Neural cell (in vitro differentiated cells): ENCODE measurements at regions not wholly inside any gene's neighbourhood (a gene's known extent, or its start where the extent isn't known, plus 50 kb on each side); places are given as distances from the start of the nearest gene placed in this dataset.

Source experiments
- H2AFZ ChIP-seq: fragments of 200-600, 300-800 bp; sonication (generic), shearing (Covaris generic); 2 replicates; pipeline ENCODE4 v1.6.0; 2014; ENCODE audit warnings: low read depth, mild to moderate bottlenecking, antibody characterized with exemption, low read length, moderate library complexity
- H3F3A ChIP-seq: fragments of 200-600 bp; shearing (Covaris generic); 2 replicates; pipeline ENCODE4 v1.6.1; 2016; ENCODE audit warnings: mild to moderate bottlenecking, moderate library complexity, mixed read lengths, antibody characterized with exemption, low read length; ENCODE audit not compliant: insufficient read depth, poor library complexity, severe bottlenecking
- H3K27ac ChIP-seq: fragments of 200-600, 300-800 bp; sonication (generic), shearing (Covaris generic); 2 replicates; pipeline ENCODE4 v1.5.1; 2014; ENCODE audit warnings: mild to moderate bottlenecking, low read length, moderate library complexity
- H3K27me3 ChIP-seq: fragments of 300-800, 200-600 bp; sonication (generic), shearing (Covaris generic); 2 replicates; pipeline ENCODE4 v1.6.0; 2014; ENCODE audit warnings: mild to moderate bottlenecking, low read depth, low read length, moderate library complexity; ENCODE audit not compliant: insufficient read depth
- H3K36me3 ChIP-seq: fragments of 300-800, 200-600 bp; sonication (generic), shearing (Covaris generic); 2 replicates; pipeline ENCODE4 v1.5.1; 2014; ENCODE audit warnings: mild to moderate bottlenecking, antibody characterized with exemption, low read length, moderate library complexity; ENCODE audit not compliant: insufficient read depth
- H3K4me2 ChIP-seq: fragments of 300-800, 200-600 bp; sonication (generic), shearing (Covaris generic); 2 replicates; pipeline ENCODE4 v1.6.0; 2014; ENCODE audit warnings: mild to moderate bottlenecking, low read length
- H3K4me3 ChIP-seq: fragments of 300-800, 200-600 bp; sonication (generic), shearing (Covaris generic); 2 replicates; pipeline ENCODE4 v1.5.1; 2014; ENCODE audit warnings: mild to moderate bottlenecking, low read length, moderate library complexity
- H3K79me2 ChIP-seq: fragments of 200-600 bp; shearing (Covaris generic); replicated peaks from 2 replicates; pipeline ENCODE4 v1.6.0; 2014; ENCODE audit warnings: mild to moderate bottlenecking, low read length, moderate library complexity; ENCODE audit not compliant: insufficient read depth
- H3K9ac ChIP-seq: fragments of 300-800, 200-600 bp; sonication (generic), shearing (Covaris generic); 2 replicates; pipeline ENCODE4 v1.6.1; 2016; ENCODE audit warnings: mild to moderate bottlenecking, low read length, mixed read lengths
- H3K9me2 ChIP-seq: fragments of 200-600 bp; shearing (Covaris generic); 2 replicates; pipeline ENCODE4 v1.6.1; 2016; ENCODE audit warnings: mild to moderate bottlenecking, low read length, mixed read lengths; ENCODE audit not compliant: insufficient read depth
- H3K9me3 ChIP-seq: fragments of 200-600, 300-800 bp; sonication (generic), shearing (Covaris generic); 2 replicates; pipeline ENCODE4 v1.6.1; 2016; ENCODE audit warnings: mild to moderate bottlenecking, mixed run types, low read length, moderate library complexity, mixed read lengths
- H4K20me1 ChIP-seq: fragments of 200-600 bp; shearing (Covaris generic); 2 replicates; pipeline ENCODE4 v1.6.1; 2016; ENCODE audit warnings: mild to moderate bottlenecking, mixed run types; ENCODE audit not compliant: insufficient read depth
- CTCF ChIP-seq: fragments of 450-650 bp; IDR thresholded peaks from 2 replicates; pipeline ENCODE4 v1.5.1; 2014; ENCODE audit warnings: antibody characterized with exemption, mild to moderate bottlenecking, moderate library complexity; ENCODE audit not compliant: poor library complexity, severe bottlenecking
- EP300 ChIP-seq: fragments of 450-650 bp; conservative IDR thresholded peaks from 2 replicates; pipeline ENCODE4 v1.6.1; 2014; ENCODE audit warnings: antibody characterized with exemption, mild to moderate bottlenecking, moderate library complexity; ENCODE audit not compliant: poor library complexity, severe bottlenecking
- EZH2 ChIP-seq: fragments of 200-600, 300-800 bp; shearing (Covaris generic), sonication (generic); IDR thresholded peaks from 2 replicates; pipeline ENCODE4 v1.6.1; 2014; ENCODE audit warnings: antibody characterized with exemption, low read length, borderline replicate concordance, mild to moderate bottlenecking; ENCODE audit not compliant: insufficient read depth, poor library complexity, severe bottlenecking
- MXI1 ChIP-seq: fragments of 450-650 bp; conservative IDR thresholded peaks from 2 replicates; pipeline ENCODE4 v1.6.1; 2014; ENCODE audit warnings: antibody characterized with exemption, mild to moderate bottlenecking; ENCODE audit not compliant: poor library complexity, severe bottlenecking
- POLR2AphosphoS5 ChIP-seq: IDR thresholded peaks from 2 replicates; pipeline ENCODE4 v1.6.1; 2012
- RAD21 ChIP-seq: fragments of 450-650 bp; conservative IDR thresholded peaks from 2 replicates; pipeline ENCODE4 v1.6.1; 2014; ENCODE audit warnings: antibody characterized with exemption, mild to moderate bottlenecking, moderate library complexity
- REST ChIP-seq: IDR thresholded peaks from 2 replicates; pipeline ENCODE4 v1.6.1; 2012; ENCODE audit warnings: borderline replicate concordance
- SMC3 ChIP-seq: fragments of 450-650 bp; conservative IDR thresholded peaks from 2 replicates; pipeline ENCODE4 v1.6.1; 2014; ENCODE audit warnings: antibody characterized with exemption, mild to moderate bottlenecking, moderate library complexity; ENCODE audit not compliant: poor library complexity
- TAF1 ChIP-seq: IDR thresholded peaks from 2 replicates; pipeline ENCODE4 v1.6.1; 2012; ENCODE audit warnings: low read depth

DNA sequence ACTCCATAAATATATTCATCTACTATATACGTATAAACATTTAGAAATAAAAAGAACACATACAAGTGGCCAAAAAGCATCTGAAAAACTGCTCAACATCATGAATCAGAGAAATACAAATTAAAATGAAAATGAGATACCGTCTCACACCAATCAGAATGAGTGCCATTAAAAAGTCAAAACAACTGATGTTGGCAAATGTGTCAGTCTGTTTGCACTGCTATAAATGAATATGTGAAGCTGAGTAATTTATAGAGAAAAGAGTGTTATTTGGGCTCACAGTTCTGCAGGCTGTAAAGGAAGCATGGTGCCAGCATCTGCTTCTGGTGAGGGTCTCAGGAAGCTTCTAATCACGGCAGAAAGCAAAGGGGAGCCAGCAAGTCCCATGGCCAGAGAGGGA, 620.3 kb upstream of the CCDC54 start:
- no peak overlapping the region for H3K4me2 ChIP-seq
- no peaks in the 10 kb centered on the region for H3F3A ChIP-seq
- H4K20me1 ChIP-seq = no peaks in the 10 kb centered on the region
- no peak overlapping the region for H3K9ac ChIP-seq
- H3K27ac ChIP-seq = no peak overlapping the region
- H2AFZ ChIP-seq = no peak overlapping the region
- H3K9me2 ChIP-seq = no peaks in the 10 kb centered on the region
- no peaks in the 10 kb centered on the region for H3K79me2 ChIP-seq
- peaks cover 3% of the 10 kb centered on the region for H3K9me3 ChIP-seq
- TF ChIP-seq EZH2 (no peak), REST (no peak), SMC3 (no peak), RAD21 (no peak), POLR2AphosphoS5 (no peak), CTCF (no peak)
- H3K4me3 ChIP-seq = no peak overlapping the region
- no peaks in the 10 kb centered on the region for H3K27me3 ChIP-seq
- H3K36me3 ChIP-seq = no peaks in the 10 kb centered on the region

GRCh38 chr3:106758459-106758858, 618.8 kb upstream of the CCDC54 start:
- Histone ChIP-seq H4K20me1 (no peaks in the 10 kb centered on the region), H3K9ac (no peak overlapping the region), H3K27me3 (no peaks in the 10 kb centered on the region), H3K9me3 (peaks cover 3% of the 10 kb centered on the region), H3K9me2 (no peaks in the 10 kb centered on the region), H3F3A (no peaks in the 10 kb centered on the region), H3K4me3 (no peak overlapping the region), H3K4me2 (no peak overlapping the region), H3K79me2 (no peaks in the 10 kb centered on the region), H3K27ac (no peak overlapping the region), H3K36me3 (no peaks in the 10 kb centered on the region), H2AFZ (no peak overlapping the region)
- no peak for TF ChIP-seq EZH2
- no peak for TF ChIP-seq RAD21

DNA sequence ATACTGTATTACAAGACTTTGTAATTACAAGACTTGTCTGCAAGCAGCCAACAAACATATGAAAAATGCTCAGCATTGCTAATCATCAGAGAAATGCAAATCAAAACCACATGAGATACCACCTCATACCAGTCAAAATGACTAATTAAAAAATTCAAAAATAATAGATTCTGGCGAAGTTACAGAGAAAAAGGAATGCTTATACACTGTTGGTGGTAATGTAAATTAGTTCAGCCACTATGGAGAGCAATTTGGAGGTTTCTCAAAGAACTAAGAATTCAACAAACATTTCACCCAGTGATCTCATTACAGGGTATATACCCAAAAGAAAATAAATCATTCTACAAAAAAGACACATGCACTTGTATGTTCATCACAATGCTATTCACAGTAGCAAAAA, 617.5 kb upstream of the CCDC54 start:
- TF ChIP-seq REST = no peak
- no peak for TF ChIP-seq TAF1
- no peak for TF ChIP-seq SMC3
- TF ChIP-seq POLR2AphosphoS5 = no peak
- TF ChIP-seq EP300 = no peak
- TF ChIP-seq CTCF = no peak
- no peak for TF ChIP-seq MXI1
- no peak for TF ChIP-seq EZH2
- TF ChIP-seq RAD21 = no peak
- Histone ChIP-seq H3K27ac (no peak overlapping the region), H4K20me1 (no peaks in the 10 kb centered on the region), H3K4me3 (no peak overlapping the region), H3K36me3 (no peaks in the 10 kb centered on the region), H3K79me2 (no peaks in the 10 kb centered on the region), H3K9me3 (peaks cover 3% of the 10 kb centered on the region), H3K9ac (no peak overlapping the region), H3K27me3 (no peaks in the 10 kb centered on the region), H3K9me2 (no peaks in the 10 kb centered on the region), H2AFZ (no peak overlapping the region), H3F3A (no peaks in the 10 kb centered on the region), H3K4me2 (no peak overlapping the region)
